Right ventricle myocardium inferior (tissue), 1 donor: ENCODE measurements at regions not wholly inside any gene's neighbourhood (a gene's known extent, or its start where the extent isn't known, plus 50 kb on each side); places are given as distances from the start of the nearest gene placed in this dataset.
"Not testable (repeated sequence)": the region's sequence is repeated elsewhere in the genome, so short reads cannot be mapped to it uniquely, and the experiment has no call there.

Source experiments
- ATAC-seq: fragments of 200-7000 bp; cut with Tn5 transposase; one replicate; pipeline ENCODE4 v1.9.1; 2020; ENCODE audit warnings: mild to moderate bottlenecking, moderate library complexity
- DNase-seq: peaks from one replicate; pipeline ENCODE4 v3.0.0; 2021; ENCODE audit errors: missing footprints
- intact Hi-C: fragments of 100-400 bp; cut with DNase I; formaldehyde crosslinking; loops from one replicate; pipeline ENCODE4 v1.11.0; 2022
- donor health status: DM: no; HTN: yes; CAD: no; lungs with severe emphysema.

DNA sequence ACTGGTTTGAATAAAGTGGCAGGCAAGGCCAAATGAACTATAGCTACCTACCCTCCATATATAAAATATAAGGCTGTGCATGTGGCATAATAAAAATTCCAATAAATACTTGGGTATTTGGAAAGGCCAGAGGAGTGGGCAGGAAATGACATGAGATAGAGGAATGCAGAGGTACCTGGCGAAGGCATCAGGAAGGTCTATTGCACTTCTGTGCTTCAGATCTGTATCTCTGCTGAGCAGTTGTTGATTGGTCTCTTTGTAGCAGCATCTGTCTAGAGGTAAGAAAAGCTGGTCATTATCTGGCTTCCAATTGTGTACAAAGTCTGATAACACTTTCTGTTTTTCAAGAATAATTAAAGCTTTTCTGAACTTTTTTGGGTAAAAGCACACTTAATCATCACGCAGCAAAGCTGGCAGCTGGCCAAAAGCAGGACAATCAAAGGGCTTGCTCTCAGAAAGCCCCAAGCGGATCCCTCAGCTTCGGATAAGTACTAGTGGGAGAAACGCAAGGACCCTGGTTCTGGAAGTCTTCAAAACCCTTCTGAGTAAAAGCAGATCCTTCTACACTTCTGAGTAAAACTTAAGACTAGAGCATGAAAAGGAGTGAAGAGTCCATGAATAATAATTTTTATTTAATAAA is 120.1 kb upstream of the TCF21 start:
- intact Hi-C loops: loop anchor here (5.0 kb wide), 1 partner anchor 124 kb away; no protein-coding TSS in a partner anchor
- no peak for ATAC-seq
- peak; percentile 69 for DNase-seq

DNA sequence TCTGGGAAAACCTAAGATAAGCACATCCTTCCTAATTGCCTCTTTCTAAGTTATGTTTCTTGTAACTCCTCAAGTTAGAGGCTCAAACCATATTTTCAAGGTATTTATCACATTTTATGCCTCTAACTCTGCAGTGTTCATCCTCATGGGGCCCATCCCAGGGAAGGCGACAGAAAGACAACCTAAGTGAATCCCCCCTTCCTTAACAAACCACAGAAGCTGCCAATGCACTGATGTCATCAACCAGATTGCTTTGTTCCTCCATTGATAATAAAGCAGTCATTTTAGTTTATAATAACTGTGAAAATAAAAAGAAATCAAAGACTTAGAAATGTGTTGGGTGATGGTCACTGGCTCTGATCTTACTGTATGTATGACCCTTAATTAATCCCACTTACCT is 119.5 kb upstream of the TCF21 start:
- DNase-seq (no peak), ATAC-seq (no peak)
- intact Hi-C loops: loop anchor here (5.0 kb wide), 1 partner anchor 123 kb away; no protein-coding TSS in a partner anchor

DNA sequence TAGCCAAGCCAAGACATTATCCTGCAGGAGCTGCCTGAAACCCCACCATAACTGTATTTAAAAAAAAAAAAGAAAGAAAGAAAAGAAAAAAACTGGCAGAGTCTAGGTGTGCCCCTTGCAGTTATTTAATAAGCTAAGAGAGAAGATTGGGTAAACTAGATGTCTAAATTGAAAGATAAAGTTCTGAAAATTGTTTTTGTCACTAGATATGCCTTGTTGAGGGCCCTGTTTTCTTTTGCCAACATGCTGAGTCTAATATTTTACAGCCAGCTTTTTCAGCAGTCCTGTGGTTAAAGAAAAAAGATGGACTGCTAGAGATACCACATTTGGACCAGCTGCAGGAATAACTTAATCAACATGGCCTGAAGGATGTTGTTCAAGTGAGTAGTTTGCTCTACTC is 116.3 kb upstream of the TCF21 start:
- DNase-seq (no peak), ATAC-seq (no peak)
- intact Hi-C loops: no loop called here

DNA sequence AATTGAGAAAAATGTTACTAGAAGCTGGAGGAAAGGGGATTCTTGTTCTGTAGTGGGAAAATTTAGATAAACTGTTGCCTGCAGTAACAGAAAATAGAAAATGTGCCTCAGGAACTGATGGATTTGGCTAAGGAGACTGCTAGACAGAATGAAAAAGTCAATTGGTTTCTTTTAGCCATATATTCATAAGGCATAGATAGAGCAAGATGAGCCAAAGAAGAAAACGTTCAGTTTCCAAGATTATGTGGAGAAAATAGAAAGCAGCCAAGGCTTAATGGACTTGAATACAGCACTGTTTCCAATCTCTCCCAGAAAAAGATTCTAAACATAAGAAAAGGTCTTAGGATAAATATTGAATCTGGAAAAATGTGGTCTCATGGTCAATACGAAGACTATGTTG is 115.1 kb upstream of the TCF21 start:
- no peak for DNase-seq
- no peak for ATAC-seq
- intact Hi-C loops: no loop called here

DNA sequence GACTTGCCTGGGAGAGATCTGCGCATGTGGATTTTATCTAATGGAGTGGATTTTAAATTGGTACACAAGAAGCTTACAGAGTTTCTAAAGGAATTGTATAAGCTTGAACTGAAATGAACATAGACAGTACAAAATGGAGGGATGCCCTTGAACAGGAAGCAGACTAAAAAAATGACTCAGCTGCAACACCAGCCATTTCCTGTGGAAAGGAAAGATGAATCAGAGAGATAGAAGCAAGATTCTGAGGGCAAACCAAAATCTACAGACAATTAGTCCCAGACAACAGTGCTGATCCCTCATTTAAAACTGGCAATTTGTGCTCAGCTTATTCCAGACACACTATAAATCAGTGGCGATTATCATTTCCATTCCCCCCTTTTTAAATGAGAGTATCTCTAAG is 114.6 kb upstream of the TCF21 start:
- ATAC-seq (no peak), DNase-seq (no peak)
- intact Hi-C loops: no loop called here

DNA sequence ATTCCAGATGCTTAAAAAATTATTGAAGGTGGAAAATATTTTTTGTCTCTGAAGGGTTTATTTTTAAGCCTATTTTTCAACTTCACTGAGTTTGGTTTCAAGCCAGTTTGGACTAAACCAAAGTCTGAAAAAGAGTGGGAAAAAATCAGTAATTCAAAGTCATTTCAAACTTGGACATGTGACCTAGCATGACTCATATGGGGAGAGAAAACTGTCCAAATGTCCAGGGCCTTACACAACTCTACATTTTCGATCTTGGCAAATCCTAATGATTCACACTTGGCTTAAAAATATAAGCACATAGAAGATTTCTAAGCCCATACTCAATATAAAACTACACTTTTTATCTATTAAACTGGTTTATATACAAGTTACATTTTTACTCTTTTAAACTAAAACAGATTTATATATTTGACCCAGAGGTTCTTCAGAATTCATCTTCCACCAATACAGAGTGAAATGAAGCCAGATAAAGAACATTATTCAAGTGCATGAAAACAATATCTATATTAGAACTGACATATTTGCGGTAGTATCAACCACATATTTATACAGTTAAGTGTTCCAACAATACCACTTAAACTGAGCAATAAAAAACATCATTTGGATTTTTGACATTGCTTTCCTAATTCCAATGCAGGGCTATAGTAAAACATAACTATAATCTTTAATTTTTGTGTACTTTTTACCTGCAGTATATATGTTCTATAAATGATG is 110.3 kb upstream of the TCF21 start:
- DNase-seq (no peak), ATAC-seq (peak; percentile 79)
- intact Hi-C loops: no loop called here

DNA sequence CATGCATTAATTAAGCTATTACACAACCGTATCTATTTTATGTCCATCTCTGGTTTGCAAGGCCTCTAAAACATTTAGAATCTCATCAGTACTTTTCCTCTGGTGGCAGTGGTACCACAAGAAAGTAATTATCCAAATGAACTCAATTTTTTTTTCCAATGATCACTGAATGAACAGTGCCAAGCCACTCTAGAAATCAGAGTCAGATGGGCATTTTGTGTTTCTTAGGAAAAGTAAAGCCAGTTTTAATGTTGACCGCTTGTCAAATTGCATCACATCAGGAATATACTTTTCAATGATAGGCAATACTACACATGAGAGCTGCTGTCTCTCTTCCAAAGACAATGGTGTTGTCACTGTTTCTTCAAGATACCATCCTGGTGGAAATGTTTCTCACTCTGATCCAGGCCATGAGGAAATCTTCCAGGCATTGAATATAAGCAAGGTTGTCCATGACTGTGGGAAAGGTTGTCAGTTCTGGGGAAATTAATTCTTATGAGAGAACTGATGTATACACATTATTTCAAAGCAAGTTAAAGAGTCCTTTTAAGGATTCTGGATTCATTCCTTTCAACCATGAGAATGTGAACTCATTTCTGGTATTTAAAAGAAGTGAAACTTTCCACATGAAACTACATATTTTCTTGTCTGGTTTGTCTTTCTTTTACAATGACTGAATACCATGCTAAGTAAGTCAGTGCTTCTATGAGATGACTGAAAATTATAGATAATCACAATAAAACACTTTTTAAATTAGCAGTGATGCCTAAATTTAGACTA is 108.8 kb upstream of the TCF21 start:
- DNase-seq (no peak), ATAC-seq (no peak)

DNA sequence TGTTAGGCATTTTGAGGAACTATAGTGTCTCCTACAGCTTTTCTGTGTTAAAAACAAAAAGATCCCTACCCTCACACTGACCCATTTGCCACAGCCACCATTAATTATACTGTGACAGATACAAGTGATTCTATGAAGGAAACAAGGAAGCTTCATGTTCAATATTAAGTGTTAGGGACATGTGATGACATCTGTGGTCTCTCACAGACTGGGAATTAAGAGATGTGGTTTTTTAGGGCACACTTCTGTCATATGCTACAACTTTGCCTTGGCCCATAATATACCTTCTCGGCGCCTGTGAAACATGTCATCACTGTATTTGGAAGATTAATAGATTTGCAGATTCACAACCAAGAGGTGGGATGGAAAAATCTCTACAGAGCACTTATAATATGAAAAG is 102.9 kb upstream of the TCF21 start:
- intact Hi-C loops: no loop called here
- no peak for DNase-seq

More for the DNA sequence above, 108.8 kb upstream of the TCF21 start:
- intact Hi-C loops: no loop called here

DNA sequence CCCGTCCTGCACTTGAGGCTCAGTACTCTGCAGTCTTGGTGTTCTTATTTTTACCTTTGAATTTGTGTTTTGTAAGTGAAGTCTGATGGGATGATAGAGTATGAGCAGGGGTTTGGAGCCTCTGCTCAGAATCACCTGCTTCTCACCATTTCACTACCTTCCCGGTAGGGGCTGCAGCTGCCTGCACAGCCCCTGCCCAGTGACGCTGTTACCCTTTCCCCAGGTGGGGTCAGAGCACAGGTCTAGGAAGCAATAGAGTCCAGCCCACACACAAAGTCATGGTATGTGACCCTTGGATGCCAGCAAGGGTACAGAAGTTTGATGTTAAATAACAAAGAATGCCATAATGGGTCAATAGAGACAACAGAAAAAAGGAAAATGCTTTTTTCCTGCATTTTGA is 101.8 kb upstream of the TCF21 start:
- no peak for DNase-seq
- intact Hi-C loops: no loop called here
- no peak for ATAC-seq

More for the DNA sequence above, 102.9 kb upstream of the TCF21 start:
- no peak for ATAC-seq

DNA sequence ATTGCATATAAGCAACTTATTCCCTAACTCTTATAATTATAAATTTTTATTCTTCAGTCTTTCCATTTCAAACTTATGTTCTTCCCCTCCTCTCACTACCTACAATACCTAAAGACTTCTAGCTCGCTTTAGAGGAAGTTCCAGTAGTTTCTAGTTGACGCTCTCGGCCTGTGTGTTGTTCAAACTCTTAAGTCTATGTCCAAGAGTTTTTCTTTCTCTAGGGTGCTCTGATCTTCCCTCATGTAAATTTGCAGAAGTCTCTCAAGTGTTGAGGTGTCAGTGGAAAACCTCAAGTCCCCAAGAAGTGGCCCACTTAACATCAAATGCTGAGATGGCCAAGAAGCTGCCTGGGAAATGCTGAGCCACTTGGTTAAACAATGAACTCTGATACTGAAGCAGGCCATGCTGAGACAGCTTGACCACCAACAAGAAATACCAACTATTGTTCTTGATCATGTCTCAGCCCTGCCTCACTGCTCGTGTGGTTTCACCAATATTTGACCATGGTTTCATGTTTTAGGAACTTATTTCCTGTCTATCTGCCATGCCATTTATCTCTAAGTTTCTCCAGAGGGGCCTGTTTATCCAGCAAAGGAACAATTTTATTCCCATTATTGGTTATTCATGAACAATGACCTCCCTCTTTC is 100.9 kb upstream of the TCF21 start:
- intact Hi-C loops: no loop called here
- ATAC-seq: no peak
- no peak for DNase-seq

DNA sequence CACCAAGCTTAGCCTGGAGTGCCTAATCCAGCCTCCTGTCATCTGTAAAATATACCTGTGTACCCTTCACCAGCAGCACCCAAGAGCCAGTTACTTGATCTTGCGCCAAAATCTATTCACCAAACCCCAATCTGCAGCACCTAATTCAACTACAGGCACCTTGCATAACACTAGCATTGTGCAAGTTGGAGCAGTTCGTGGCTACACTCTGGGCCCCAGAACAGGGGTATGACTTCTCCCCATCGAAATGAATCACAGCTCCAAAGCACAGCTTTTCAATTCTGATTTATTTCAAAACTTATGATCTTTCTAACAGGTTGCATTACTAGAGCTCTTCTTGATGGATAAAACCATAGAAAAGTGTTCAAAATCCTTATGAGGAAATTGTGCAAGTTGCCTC is 100.4 kb upstream of the TCF21 start:
- DNase-seq: no peak
- intact Hi-C loops: no loop called here
- no peak for ATAC-seq

DNA sequence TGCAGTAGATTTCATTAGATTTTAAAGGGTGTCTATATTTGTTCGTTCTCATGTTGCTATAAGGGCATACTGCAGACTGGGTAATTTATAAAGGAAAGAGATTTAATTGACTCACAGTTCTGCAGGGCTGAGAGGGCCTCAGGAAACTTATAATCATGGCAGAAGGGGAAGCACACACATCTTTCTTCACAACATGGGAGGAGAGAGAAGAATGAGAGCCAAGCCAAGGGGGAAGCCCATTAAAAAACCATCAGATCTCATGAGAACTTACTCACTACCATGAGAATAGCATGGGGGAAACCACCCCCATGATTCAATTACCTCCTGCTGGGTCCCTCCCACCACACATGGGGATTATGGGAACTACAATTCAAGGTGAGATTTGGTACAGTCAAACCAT is 99.5 kb upstream of the TCF21 start:
- intact Hi-C loops, DNase-seq, ATAC-seq: not testable (repeated sequence)

DNA sequence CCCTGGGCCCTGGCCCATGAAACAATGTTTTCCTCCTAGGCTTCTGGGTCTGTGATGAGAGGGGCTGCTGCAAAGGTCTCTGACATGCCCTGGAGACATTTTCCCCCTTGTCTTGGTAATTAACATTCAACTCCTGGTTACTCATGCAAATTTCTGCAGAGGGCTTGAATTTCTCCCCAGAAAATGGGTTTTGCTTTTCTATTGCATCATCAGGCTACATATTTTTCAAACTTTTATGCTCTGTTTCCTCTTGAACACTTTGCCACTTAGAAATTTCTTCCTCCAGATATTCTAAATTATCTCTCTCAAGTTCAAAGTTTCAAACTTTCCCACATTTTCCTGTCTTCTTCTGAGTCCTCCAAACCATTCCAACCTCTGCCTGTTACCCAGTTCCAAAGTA is 98.2 kb upstream of the TCF21 start:
- ATAC-seq, DNase-seq, intact Hi-C loops: not testable (repeated sequence)

DNA sequence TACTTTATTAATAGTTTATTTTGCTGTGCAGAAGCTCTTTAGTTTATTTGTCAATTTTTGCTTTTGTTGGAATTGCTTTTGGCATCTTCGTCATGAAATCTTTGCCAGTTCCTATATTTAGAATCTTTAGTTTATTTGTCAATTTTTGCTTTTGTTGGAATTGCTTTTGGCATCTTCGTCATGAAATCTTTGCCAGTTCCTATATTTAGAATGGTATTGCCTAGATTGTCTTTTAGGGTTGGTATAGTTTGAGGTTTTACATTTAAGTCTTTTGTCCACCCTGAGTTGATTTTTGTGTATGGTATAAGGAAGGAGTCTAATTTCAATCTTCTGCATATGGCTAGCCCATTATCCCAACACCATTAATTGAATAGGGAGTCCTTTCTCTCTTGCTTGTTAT is 93.9 kb upstream of the TCF21 start:
- ATAC-seq, intact Hi-C loops, DNase-seq: not testable (repeated sequence)

DNA sequence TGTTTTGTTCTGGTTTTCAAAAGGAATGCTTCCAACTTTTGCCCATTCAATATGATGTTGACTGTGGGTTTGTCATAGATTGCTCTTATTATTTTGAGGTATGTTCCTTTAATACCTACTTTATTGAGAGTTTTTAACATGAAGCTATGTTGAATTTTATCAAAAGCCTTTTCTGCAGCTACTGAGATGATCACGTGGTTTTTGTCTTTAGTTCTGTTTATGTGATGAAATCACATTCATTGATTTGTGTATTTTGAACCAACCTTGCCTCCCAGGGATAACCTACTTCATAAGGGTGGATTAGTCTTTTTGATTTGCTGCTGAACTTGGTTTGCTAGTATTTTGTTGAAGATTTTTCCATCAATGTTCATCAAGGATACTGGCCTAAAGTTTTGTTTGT is 92.7 kb upstream of the TCF21 start:
- intact Hi-C loops: no loop called here
- ATAC-seq: no peak

DNA sequence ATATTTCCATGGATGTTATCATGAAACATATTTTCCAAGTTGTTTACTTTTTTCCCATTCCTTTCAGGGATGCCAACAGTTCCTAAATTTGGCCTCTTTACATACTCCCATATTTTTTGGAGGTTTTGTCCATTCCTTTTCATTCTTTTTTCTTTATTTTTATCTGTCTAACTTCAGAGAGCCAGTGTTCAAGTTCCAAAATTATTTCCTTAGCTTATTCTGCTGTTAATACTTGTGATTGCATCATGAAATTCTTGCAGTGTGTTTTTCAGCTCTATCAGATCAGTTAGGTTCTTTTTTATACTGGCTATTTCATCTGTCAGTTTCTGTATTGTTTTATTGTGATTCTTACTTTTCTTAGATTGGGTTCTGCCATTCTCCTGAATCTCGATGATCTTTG is 89.9 kb upstream of the TCF21 start:
- intact Hi-C loops: no loop called here
- DNase-seq (no peak), ATAC-seq (no peak)

More for the DNA sequence above, 92.7 kb upstream of the TCF21 start:
- DNase-seq: no peak

DNA sequence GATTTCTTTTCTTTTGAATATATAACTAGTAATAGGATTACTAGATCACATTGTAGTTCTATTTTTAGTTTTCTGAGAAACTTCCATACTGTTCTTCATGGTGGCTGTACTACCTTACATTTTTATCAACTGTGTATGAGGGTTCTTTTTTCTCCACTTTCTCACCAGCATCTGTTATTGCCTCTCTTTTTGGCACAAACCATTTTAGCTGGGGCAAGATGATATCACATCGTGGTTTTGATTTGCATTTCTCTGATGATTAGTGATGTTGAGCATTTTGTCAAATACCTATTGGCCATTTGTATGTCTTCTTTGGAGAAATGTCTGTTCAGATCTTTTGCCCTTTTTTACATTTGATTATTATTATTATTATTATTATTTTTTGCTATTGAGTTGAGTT is 86.1 kb upstream of the TCF21 start:
- DNase-seq: no peak
- intact Hi-C loops: no loop called here
- no peak for ATAC-seq

DNA sequence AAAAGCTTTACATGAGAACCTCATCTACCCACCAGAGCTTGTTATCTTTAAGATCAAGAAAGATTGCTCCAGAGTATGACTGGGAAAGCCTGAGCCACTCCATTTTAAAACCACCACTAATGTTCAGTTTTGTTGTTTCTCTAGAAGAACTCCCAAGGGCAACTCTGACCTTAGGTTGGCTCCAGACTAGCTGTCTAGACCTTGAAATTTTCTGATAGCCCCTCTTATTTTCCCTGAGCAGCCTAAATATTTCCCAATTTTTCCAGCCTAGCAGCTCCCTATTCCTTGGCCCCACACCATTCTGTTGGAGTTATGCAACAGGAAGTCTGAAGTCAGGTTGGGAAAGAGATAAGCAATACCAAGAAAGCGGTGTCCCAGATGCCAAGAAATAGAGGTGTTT is 84.6 kb upstream of the TCF21 start:
- peak; percentile 91 for ATAC-seq
- intact Hi-C loops: no loop called here
- no peak for DNase-seq

DNA sequence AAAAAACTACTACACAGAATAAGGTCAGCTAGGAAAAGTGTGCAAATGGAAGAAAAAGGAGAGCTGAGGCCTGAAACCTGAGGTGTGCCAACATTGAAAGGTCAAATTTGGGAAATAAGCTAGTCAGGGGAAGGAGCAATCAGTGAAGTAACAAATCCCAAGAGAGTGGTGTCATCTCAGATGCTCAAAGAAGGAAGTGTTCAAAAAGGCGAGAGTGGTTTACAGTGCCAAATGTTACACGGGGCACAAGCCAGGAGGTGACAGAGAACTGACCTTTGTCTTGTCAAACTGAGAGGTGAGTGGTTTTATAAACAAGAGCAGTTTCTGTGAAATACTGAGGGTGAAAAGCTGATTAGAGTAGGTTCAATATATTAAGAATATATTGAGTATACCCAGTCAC is 83.0 kb upstream of the TCF21 start:
- intact Hi-C loops: no loop called here
- peak; percentile 43 for ATAC-seq

More for the DNA sequence above, 83.0 kb upstream of the TCF21 start:
- no peak for DNase-seq
